ENCODE measurements at regions not wholly inside any gene's neighbourhood (a gene's known extent, or its start where the extent isn't known, plus 50 kb on each side); places are given as distances from the start of the nearest gene placed in this dataset.

DNA sequence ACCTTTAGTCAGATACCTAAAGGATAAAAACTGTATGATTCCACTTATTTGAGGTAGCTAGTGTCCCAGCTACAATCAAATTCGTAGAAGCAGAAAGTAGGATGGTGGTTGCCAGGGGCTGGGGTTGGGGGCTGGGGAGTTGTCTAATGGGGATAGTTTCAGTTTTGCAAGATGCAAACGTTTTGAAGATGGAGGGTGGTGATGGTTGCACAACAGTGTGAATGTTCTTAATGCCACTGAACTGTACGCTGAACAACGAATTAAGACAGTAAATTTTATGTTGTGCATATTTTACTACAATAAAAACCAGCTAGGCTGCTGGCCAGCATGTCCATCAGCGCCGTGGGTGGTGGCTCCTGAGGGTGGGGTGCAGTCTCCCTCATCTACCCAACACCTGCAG is 137.8 kb downstream of the GADD45G start:
- TF ChIP-seq POLR2A (IDR thresholded peaks at IDR 0.05; ENCODE audit: low read length) = no peak
- no peak for TF ChIP-seq GATA1 (IDR thresholded peaks at IDR 0.05; ENCODE audit: low read depth, low read length)
